Mucosa of descending colon (tissue), 3 donors: ENCODE measurements at regions not wholly inside any gene's neighbourhood (a gene's known extent, or its start where the extent isn't known, plus 50 kb on each side); places are given as distances from the start of the nearest gene placed in this dataset.

Experiments
- ATAC-seq: fragments of 200-7000 bp; cut with Tn5 transposase; one replicate; pipeline ENCODE4 v1.9.1; 2020; ENCODE audit warnings: mild to moderate bottlenecking, moderate library complexity
- DNase-seq, 3 donors: peaks; one replicate each; pipeline ENCODE4 v3.0.0-alpha.2; 2020
- H3K36me3 ChIP-seq: fragments of 200-600 bp; one replicate; pipeline ENCODE4 v1.8.0; 2021; ENCODE audit warnings: low read depth, mild to moderate bottlenecking
- H3K4me1 ChIP-seq: fragments of 200-600 bp; one replicate; pipeline ENCODE4 v1.8.0; 2021; ENCODE audit warnings: low read depth, mild to moderate bottlenecking
- H3K4me3 ChIP-seq: fragments of 200-600 bp; one replicate; pipeline ENCODE4 v1.8.0; 2021; ENCODE audit warnings: mild to moderate bottlenecking
- H3K9me3 ChIP-seq: fragments of 200-600 bp; one replicate; pipeline ENCODE4 v1.8.0; 2021; ENCODE audit warnings: mild to moderate bottlenecking
- intact Hi-C, 2 donors: fragments of 100-400 bp; cut with DNase I in 1 of 2; cut with micrococcal nuclease in 1 of 2; formaldehyde crosslinking; loops; one replicate each; pipeline versions ENCODE4 v1.11.0 to v1.11.1; 2022; cut with DNase I, micrococcal nuclease
- TF ChIP-seq, protein P1 (sequence below): fragments of 200-600 bp; IDR thresholded peaks from one replicate; pipeline ENCODE4 v1.8.0; 2022; ENCODE audit warnings: antibody characterized with exemption, mild to moderate bottlenecking
- donor health status: DM: no; HTN: no; CAD: no; lungs with moderate emphysema.
- donor health status: DM: no; HTN: no; CAD: no.
- donor health status: DM: no; HTN: yes; CAD: no.

DNA sequence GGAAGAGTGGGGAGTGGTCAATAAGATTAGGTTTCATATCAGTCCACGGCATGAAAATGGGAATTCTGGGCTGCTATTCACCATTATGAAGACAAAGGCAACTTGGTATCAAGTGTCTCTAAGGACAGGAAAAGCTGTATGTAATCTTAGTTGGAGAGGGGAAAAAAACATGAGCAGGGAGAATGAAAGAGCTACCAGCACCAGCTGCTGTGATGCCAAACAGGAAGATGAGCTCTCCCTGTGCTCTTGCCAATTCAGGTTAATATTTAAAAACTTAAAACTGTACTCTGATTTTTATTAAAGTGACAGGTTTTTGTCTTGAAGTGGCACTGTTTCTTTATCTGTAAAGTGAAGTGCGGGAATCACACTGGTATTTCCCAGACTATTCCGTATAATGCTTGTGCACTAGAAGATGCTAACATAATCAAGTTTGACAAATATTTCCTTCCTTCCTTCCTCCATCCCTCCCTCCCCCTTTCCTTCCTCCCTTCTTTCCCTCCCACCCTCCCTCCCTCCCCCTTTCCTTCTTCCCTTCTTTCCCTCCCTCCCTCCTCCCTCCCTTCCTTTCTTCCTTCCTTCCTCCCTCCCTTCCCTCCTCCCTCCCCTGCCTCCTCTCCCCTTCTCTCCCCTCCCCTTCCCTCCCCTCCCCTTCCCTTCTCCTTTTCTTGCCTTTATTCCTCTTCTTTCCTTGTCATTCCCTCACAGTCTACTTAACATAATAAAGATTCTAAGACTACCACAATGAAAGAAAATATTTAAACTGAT, 1383.0 kb upstream of the C9orf72 start:
- ATAC-seq = peak; percentile 56
- intact Hi-C loops = no loop called here
- peak in 1 of 3 donors; percentile 1 for DNase-seq
- Histone ChIP-seq H3K4me3 (no peak overlapping the region), H3K4me1 (no peaks in the 10 kb centered on the region), H3K36me3 (no peaks in the 10 kb centered on the region), H3K9me3 (no peaks in the 10 kb centered on the region)
- TF ChIP-seq, protein P1, sequence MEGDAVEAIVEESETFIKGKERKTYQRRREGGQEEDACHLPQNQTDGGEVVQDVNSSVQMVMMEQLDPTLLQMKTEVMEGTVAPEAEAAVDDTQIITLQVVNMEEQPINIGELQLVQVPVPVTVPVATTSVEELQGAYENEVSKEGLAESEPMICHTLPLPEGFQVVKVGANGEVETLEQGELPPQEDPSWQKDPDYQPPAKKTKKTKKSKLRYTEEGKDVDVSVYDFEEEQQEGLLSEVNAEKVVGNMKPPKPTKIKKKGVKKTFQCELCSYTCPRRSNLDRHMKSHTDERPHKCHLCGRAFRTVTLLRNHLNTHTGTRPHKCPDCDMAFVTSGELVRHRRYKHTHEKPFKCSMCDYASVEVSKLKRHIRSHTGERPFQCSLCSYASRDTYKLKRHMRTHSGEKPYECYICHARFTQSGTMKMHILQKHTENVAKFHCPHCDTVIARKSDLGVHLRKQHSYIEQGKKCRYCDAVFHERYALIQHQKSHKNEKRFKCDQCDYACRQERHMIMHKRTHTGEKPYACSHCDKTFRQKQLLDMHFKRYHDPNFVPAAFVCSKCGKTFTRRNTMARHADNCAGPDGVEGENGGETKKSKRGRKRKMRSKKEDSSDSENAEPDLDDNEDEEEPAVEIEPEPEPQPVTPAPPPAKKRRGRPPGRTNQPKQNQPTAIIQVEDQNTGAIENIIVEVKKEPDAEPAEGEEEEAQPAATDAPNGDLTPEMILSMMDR = no peak

DNA sequence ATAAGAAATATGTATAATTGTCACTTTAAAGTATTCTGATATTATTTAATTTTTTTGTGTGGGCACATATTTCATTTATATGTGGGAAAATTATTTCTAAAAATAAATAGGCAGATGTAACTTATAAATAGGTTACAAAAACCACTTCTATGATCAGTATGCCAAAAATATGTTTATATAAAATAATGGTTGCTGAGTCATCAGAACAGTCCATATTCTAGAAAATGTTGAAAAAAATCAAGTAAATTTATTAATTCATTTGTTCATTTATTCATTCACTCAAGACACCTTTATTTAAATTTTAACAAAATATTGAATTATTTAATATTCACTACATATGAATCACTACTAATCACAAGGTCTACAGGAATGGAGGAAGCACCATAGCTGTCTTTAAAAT, 1387.3 kb upstream of the C9orf72 start:
- Histone ChIP-seq H3K4me3 (no peak overlapping the region), H3K36me3 (no peaks in the 10 kb centered on the region), H3K9me3 (no peaks in the 10 kb centered on the region), H3K4me1 (no peaks in the 10 kb centered on the region)
- TF ChIP-seq, protein P1 = no peak
- DNase-seq (no peak), ATAC-seq (no peak)
- intact Hi-C loops = no loop called here

DNA sequence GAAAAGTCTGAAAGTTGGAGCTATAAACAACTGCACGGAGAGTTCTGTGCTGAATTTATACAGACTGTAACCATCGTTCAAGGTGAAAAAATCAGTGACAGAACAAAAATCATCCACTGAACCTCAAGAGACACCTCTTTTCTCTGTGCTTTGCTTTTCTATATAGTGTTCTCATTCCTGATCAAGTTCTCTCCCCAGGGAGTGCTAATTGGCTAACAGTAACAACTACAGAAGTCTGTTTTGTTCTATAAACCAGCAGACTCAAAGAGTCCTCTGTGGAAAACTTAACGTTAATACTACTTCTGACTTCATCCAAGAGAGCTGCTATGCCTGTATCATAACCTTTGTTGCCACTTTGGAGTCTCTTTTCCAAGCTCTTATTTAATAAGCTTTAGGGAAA, 1388.3 kb upstream of the C9orf72 start:
- DNase-seq (no peak), ATAC-seq (no peak)
- Histone ChIP-seq H3K4me1 (no peaks in the 10 kb centered on the region), H3K9me3 (no peaks in the 10 kb centered on the region), H3K4me3 (no peak overlapping the region), H3K36me3 (no peaks in the 10 kb centered on the region)
- TF ChIP-seq, protein P1 = no peak
- intact Hi-C loops = no loop called here

- no peaks in the 10 kb centered on the region for H3K4me1 ChIP-seq
- TF ChIP-seq, protein P1 = no peak
- intact Hi-C loops = no loop called here
- ATAC-seq (no peak), DNase-seq (no peak)
- H3K36me3 ChIP-seq = no peaks in the 10 kb centered on the region
- no peaks in the 10 kb centered on the region for H3K9me3 ChIP-seq
- no peak overlapping the region for H3K4me3 ChIP-seq
Observed at GRCh38 chr9:28967226-28967625, 1393.9 kb upstream of the C9orf72 start.

DNA sequence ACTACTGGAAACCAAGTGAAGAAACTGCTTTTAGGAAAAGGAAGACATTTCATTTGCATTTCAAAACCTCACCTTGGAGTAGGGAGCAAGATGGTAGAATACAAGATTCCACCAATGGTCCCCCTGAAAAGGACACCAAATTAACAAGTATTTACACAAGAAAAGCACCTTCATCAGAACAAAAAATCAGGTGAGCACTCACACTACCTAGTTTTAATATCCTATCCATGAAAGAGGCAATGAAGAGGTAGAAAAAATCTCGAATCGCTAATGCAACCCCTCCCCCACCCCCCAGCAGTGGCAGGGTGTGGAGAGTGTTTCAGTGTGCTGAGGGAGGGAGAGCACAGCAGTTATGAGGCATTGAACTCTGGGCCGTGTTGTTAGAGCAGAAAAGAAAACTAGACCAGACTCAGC, 1397.0 kb upstream of the C9orf72 start:
- H3K4me3 ChIP-seq = no peak overlapping the region
- ATAC-seq (no peak), DNase-seq (no peak)
- no peaks in the 10 kb centered on the region for H3K4me1 ChIP-seq
- TF ChIP-seq, protein P1 = no peak
- H3K36me3 ChIP-seq = no peaks in the 10 kb centered on the region
- no peaks in the 10 kb centered on the region for H3K9me3 ChIP-seq
- intact Hi-C loops = no loop called here

- TF ChIP-seq, protein P1 = no peak
- DNase-seq (no peak), ATAC-seq (no peak)
- Histone ChIP-seq H3K36me3 (no peaks in the 10 kb centered on the region), H3K4me3 (no peak overlapping the region), H3K9me3 (no peaks in the 10 kb centered on the region), H3K4me1 (no peaks in the 10 kb centered on the region)
- intact Hi-C loops = no loop called here
Observed at GRCh38 chr9:28971881-28972280, 1398.6 kb upstream of the C9orf72 start.
